ENCODE measurements at regions not wholly inside any gene's neighbourhood (a gene's known extent, or its start where the extent isn't known, plus 50 kb on each side); places are given as distances from the start of the nearest gene placed in this dataset.

DNA sequence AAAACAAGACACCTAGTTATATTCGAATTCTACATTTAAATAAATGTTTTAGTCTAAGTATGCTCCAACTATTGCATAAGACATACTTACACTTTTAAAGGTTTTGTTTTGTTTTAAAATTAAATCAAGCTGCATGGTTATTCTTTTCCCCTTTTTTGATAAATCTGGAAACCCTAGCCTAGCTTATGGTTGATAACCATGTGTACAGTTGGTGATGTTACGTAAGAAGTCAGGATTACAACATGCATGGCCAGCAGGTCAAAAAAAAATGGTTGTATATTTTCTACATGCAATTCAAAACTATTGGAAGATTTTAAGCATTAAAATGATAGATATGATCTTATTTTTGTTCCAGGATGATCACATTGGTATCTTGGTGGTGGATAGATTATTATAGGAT is 1600.6 kb downstream of the PLA2G4A start:
- DNase-seq (ENCODE audit: low spot score), result no peak

GRCh38 chr1:188432427-188432826 is 1603.7 kb downstream of the PLA2G4A start:
- DNase-seq (ENCODE audit: low spot score), result no peak

DNA sequence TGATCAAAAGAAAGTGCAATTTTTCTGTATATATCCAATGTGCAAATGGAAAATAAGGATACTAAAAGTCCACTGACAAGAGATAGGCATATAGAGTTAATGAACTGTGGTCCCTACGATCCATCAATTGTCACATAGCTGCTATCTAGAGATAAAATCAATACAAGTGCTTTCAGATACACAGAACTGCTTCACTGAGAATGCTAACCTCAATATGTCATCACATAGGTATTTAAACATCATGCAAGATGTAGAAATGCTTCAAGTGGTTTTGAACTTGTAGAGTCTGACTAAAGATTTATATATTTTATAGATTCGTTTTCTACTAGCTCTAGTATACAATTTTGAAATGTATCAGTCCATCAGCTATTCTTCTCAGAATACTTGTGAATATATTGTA is 1604.7 kb downstream of the PLA2G4A start:
- no peak for DNase-seq (ENCODE audit: low spot score)

DNA sequence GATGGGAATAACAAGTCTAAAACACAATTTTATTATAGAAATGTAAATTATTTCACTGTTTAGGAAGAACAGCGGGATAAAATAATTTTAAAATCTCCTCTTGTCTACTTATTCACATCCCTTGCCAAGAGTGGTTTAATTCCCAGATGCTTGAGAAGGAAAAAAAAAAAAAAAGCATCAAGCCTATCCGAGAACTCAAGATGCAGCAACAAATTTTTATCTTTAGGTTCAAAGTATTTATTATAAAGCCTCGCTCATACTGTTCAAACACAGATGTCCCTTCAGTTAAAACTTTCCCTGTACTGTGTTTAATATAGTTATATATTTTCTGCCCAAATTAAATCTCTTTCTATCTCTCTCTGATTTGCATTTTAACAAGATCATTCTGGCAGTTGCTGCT is 1615.8 kb downstream of the PLA2G4A start:
- no peak for DNase-seq (ENCODE audit: low spot score)

DNA sequence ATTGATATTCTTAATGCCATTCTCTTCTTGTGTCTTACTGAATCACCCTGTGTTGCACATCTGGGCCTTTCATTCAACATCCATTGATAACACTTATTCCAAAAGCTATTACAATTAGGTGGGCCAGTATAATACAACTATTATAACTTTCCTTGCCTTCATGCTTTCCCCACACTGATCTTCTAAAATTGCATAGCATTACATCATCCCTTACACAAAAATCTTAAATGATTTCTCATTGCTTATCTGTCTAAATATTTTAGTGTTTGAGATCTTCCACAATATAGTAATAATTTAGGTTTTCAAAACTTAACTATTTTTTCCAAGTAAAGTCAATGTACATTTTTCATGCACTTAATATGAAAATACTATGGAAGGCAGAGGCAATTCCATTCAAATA is 1634.1 kb downstream of the PLA2G4A start:
- DNase-seq (ENCODE audit: low spot score), result no peak

- no peak for DNase-seq (ENCODE audit: low spot score)
These were observed 1635.2 kb downstream of the PLA2G4A start for GRCh38 chr1:188463919-188464318.

DNA sequence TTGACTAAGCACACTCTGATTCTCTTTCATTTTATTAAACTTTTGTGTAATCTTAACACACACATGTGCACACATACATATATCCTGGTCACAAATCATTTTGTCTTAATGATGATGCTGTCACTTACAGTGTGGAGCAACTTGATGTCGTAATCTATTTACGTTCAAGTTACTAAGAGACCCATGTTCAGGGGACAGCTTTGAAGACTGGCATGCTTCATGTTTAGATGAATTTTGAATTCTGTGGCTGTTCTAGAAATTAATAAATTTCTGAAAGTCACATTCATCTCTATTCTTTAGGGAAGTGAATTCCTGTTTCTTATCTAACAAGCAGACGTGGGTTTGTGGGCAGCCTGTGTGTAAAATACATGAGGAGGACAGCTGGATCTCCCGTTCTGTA is 1637.8 kb downstream of the PLA2G4A start:
- DNase-seq (ENCODE audit: low spot score), result no peak

DNA sequence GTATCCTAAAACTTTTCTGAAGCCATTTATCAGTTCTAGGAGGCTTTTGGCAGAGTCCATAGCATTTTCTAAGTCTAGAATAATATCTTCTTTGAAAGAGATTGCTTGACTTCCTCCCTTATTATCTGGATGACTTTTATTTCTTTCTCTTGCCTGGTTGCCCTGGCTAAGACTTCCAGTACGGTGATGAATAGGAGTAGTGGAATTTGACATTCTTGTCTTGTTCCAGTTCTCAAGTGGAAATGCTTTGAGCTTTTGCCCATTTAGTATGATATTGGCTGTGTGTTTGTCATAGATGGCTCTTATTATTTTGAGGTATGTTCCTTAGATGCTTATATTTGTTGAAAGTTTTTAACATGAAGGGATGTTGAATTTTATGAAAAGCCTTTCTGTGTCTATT is 1647.9 kb downstream of the PLA2G4A start:
- DNase-seq (ENCODE audit: low spot score), result no peak

GRCh38 chr1:188489336-188490112 is 1660.8 kb downstream of the PLA2G4A start:
- DNase-seq (ENCODE audit: low spot score), result no peak

DNA sequence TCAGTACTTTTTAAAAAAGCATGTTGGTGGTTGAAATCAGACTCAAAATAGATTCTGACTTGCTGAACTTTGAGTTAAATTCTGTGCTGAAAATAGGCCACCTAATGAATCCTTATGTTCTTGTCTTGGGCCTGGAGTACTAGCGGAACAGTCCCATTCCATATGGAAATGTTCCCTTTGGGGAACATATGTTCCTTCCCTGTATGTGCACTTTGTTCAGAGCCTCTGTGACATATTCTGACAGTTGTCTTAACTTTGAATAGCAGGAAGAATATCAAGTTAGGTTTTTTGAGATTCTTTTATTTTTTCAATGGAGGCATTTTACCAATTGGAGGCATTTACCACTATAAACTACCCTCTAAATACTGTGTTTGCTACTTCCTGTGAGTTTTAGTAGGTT is 1667.8 kb downstream of the PLA2G4A start:
- no peak for DNase-seq (ENCODE audit: low spot score)

DNA sequence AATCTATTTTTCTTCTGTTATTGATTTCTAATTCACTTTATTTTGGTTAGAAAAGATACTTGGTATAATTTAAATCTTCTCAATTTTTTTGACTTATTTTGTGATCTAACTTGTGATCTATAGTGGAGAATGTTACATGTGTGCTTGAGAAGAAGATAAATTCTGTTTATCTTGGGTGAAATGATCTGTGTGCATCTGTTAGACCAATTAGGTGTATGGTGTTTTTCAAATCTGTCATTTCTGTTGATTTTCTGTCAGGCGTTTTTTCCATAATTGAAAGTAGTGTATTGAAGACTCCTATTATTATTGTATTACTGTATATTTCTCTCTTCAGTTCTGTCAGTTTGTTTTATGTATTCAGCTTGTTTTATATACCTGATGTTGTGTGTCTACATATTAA is 1668.3 kb downstream of the PLA2G4A start:
- no peak for DNase-seq (ENCODE audit: low spot score)

DNA sequence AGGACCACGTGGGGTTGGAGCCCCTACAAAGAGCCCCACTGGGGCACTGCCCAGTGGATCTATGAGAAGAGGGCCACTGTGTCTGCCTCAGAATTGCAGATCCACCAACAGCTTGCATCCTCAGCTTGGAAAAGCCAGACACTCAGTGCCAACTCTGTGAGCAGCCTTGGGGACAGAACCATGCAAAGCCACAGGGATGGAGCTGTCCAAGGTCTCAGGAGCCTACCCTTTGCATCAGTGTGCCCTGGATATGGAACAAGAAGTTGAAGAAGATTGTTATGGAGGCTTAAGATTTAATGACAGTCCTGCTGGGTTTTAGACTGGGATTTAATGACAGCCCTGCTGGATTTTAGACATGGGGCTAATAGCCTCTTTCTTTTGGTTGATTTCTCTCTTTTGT is 1670.9 kb downstream of the PLA2G4A start:
- DNase-seq (ENCODE audit: low spot score), result no peak

DNA sequence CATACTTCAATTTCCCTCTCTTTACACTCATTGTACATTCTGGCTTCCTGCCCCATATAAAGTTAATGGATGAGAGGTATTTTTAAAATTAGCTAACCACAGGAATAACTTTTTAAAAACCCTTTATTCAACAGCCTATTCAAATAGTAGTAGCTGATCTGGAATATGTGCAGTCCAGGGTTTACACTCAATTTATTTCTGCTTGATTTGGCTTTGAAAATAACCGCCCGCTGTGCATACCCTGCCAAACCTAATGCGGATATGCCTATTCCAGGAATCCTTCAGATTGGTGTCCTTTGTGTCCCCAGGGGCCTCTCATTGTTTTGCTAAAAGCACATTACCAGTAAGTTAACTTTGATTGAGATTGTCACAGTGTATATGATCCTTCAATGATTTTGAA is 1686.2 kb downstream of the PLA2G4A start:
- no peak for DNase-seq (ENCODE audit: low spot score)

GRCh38 chr1:188517139-188517538 is 1688.4 kb downstream of the PLA2G4A start:
- no peak for DNase-seq (ENCODE audit: low spot score)

DNA sequence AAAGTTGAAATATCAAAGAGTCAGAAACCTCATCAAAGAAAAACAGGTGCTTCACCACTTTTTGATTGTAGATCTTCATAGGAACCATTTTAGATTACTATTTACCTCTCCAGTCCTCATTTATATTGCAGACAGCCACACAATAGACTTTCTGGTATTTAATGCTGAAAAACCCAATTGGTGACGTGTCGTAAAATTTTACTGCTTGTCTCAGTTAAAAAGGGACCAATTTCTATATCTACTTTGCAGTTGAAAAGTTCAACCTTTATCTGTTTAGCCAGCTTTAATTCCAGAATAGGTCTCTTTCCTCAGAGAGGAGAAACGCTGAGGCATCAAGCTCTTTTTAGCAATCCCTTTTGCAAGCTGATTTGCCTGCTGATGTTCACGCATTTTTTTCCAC is 1722.4 kb downstream of the PLA2G4A start:
- DNase-seq (ENCODE audit: low spot score), result no peak

GRCh38 chr1:188557053-188557452 is 1728.3 kb downstream of the PLA2G4A start:
- no peak for DNase-seq (ENCODE audit: low spot score)

DNA sequence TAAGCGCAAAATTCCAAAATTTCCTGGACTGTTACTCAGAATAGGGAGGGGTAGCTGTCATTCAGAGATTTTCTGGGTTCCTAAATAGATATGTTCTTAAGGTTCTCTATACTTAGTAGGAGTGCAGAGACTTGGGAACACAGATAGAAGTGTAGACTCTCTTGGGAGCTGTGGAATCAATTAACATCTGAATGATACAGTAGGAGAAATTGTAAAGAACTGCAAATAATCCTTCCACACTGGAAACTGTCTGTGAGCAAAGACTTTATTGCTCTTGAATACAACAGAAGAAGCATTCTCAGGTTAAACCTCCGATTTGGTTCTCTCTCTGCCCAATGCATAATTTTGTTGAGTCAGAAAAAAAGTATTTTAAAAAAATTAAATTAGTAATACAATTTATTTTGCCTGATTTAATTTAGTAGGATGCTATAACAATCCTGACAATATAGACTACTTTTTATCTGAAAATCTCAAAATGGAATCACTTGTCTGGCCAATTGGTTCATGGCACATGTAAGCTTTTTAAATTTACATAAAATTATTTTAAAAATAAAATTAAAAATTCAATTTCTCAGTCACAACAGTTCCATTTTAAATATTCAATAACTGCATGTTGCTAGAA is 1754.3 kb downstream of the PLA2G4A start:
- DNase-seq (ENCODE audit: low spot score), result no peak

GRCh38 chr1:188584119-188584518 is 1755.4 kb downstream of the PLA2G4A start:
- DNase-seq (ENCODE audit: low spot score), result no peak

- DNase-seq (ENCODE audit: low spot score), result no peak
These were observed 1761.9 kb downstream of the PLA2G4A start for GRCh38 chr1:188590641-188591040.

DNA sequence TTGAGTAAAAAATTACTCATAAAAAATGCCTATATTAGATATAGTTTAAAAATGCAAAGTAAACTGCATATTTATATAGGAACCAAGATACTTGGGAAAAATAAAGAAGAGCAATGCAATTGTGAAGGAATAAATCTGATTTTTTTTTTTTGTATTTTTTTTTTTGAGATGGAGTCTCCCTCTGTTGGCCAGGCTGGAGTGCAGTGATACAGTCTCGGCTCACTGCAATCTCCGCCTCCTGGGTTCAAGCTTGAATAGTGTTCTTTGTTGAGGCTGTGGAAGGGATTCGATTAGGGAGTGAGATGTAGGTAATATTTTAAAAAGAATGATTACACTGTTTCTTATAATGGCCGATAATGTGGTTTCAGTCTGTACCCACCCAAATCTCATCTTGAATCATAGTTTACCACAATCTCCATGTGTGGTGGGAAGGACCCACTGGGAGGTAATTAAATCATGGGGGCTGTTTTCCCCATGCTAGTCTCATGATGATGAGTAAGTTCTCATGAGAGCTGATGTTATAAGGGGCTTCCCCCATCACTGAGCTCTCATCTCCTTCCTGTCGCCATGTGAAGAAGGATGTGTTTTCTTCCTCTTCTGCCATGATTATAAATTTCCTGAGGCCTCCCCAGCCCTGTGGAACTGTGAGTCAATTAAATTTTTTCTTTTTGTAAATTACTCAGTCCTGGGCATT is 1765.9 kb downstream of the PLA2G4A start:
- no peak for DNase-seq (ENCODE audit: low spot score)

- DNase-seq (ENCODE audit: low spot score), result no peak
These were observed 1770.6 kb downstream of the PLA2G4A start for GRCh38 chr1:188599313-188599712.

- no peak for DNase-seq (ENCODE audit: low spot score)
These were observed 1782.7 kb downstream of the PLA2G4A start for GRCh38 chr1:188611432-188611831.

DNA sequence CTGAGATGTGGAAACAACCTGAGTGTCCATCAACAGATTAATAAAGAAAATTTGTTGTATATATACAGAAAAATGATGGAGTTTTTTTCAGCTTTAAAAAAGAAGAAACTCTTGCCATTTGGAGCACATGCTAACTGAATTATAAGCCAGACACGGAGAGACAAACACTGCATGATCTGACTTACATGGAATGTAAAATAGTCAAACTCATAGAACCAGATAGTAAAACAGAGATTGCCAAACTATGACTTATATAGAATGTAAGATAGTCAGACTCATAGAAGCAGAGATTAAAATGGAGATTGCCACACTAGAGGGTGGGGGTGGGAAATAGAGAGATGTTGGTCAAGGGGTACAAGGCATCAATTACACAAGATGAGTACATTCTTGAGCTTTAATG is 1786.6 kb downstream of the PLA2G4A start:
- no peak for DNase-seq (ENCODE audit: low spot score)
